Testis (tissue), 2 donors: ENCODE measurements at regions not wholly inside any gene's neighbourhood (a gene's known extent, or its start where the extent isn't known, plus 50 kb on each side); places are given as distances from the start of the nearest gene placed in this dataset.

Experiments used
- CTCF ChIP-seq, 3 experiments: fragments of 450-650 bp in 2 of 3; fragments of 200-600 bp in 1 of 3; sonication (generic) in 1 of 3; IDR thresholded peaks; one replicate each; pipeline ENCODE4 v1.5.1; 2016 to 2019; ENCODE audit warnings: antibody characterized with exemption in 3 of 3, mild to moderate bottlenecking in 2 of 3, moderate library complexity in 1 of 3
- POLR2A ChIP-seq: fragments of 450-650 bp; IDR thresholded peaks from one replicate; pipeline ENCODE4 v1.6.1; 2017; ENCODE audit warnings: antibody characterized with exemption, mild to moderate bottlenecking, moderate library complexity

- TF ChIP-seq POLR2A = no peak
- no peak for TF ChIP-seq CTCF (IDR thresholded peaks at IDR 0.05)
Observed at GRCh38 chr1:42057800-42058199, 95.4 kb upstream of the GUCA2B start.
